GM19463 (cell line): ENCODE measurements at regions not wholly inside any gene's neighbourhood (a gene's known extent, or its start where the extent isn't known, plus 50 kb on each side); places are given as distances from the start of the nearest gene placed in this dataset.
"Not testable (repeated sequence)": the region's sequence is repeated elsewhere in the genome, so short reads cannot be mapped to it uniquely, and the experiment has no call there.

Experiments
- ATAC-seq: cut with Tn5 transposase; IDR thresholded peaks from one replicate; pipeline ENCODE4 v1.9.1; 2021; ENCODE audit warnings: mild to moderate bottlenecking, moderate library complexity; ENCODE audit not compliant: unreplicated experiment

- ATAC-seq = no peak
Observed at GRCh38 chr16:59920054-59920453, 1185.9 kb upstream of the GOT2 start.

DNA sequence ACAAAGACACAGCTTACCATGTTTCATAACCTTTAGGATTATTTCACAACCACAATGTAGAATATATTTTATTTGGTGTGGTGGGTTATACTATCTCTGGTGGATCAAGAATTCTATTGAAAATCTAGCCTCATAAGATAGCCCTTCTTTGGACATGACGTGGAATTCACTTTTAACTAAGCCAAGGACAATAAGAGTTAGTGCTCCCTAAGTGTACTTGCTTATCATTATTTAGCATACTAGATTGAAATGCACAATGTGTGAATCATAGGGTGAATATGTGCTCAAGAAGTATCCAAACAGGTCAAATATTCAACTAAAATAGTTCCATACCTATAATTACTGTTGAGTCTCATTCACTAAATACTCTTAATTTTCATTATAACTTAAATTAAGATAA, 1179.5 kb upstream of the GOT2 start:
- ATAC-seq = no peak

- no peak for ATAC-seq
Observed at GRCh38 chr16:59909262-59909661, 1175.1 kb upstream of the GOT2 start.

GRCh38 chr16:59907611-59908010, 1173.5 kb upstream of the GOT2 start:
- ATAC-seq = no peak

GRCh38 chr16:59905606-59906005, 1171.5 kb upstream of the GOT2 start:
- ATAC-seq = no peak

DNA sequence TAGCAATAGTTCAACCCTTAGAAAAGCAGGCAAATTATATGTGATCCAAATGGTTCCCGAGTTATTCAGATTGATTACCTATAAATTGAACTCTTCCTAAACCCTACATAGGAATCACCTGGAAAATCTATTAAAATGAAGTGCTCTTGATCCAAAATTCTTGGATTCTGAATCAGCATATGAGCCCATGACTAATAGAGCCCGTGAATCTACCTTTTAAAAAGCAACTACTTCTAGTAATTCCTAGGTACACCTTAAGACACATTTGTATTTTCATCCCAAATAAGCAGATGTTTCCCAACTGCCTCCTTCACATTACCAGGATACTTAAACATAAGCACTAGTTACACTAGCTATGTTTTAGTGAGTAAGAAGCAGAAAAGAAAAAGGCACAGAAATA, 1171.0 kb upstream of the GOT2 start:
- ATAC-seq = no peak

- no peak for ATAC-seq
Observed at GRCh38 chr16:59899940-59900339, 1165.8 kb upstream of the GOT2 start.

DNA sequence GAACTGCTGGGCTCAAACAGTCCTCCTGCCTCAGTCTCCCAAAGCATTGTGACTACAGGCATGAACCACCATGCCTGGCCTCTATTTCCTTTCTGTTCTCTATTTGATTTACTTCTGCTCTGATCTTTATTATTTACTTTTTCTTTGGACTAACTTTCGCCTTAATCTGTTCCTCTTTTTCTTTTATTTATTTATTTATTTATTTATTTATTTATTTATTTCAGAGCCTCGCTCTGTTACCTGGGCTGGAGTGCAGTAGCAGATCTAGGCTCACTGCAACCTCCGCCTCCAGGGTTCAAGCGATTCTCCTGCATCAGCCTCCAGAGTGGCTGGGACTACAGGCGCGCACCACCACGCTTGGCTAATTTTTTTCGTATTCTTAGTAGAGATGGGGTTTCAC, 1158.3 kb upstream of the GOT2 start:
- ATAC-seq = no peak

DNA sequence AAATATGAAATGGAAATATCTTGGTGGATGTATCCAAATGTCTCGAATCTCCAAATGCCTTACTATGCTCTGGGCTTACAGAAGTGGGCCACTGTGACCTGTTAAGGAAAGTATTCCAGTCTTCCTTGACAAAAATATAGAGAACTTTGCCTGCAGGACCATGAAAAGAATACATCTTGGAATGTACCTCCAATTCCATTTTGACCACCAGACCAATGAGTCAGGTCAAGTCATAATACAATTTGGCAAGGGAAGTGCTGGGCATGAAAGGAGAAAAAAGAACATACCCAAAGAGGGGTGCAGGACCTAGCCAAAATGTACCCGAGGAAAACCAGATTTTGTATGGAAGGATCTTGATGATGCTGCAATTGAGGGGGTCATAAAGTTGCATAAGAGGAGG, 1153.7 kb upstream of the GOT2 start:
- no peak for ATAC-seq

DNA sequence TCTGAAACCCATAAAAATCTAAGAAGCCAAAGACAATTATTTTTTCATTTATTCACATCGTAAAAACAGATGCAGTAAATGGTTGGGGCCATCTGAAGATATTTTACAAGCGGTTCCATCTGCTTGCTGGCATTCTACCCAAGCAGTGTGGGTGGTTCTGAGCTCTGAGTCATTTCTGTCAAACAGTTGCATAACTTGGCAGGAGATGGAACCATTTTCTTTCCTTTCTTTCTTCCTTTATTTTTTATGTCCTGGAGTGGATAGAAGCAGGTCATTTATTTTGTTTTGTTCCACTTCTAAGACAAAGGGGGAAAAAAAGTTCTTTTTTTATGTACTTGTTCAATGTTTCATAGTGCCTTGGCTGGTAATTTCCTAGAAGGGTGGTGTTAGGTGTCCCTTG, 1151.9 kb upstream of the GOT2 start:
- ATAC-seq = no peak

DNA sequence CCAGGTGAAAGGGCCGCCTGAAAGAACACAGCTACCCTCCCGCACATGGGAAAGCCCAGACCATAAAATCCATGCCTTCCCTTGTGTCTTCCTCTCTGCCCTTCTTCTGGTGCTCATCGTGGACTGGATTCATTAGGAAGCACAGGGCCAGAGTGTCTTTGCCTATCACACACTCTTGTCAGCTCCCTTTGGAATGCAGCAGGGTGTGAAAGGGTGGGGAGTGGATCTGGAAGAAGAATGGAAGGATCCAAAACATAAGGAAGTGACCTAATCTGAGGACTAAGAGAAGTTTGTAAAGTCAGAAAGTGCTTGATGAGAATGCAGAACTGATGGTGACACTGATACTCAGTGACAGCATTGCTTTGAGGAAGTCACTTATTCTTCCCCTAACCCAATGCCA, 1147.3 kb upstream of the GOT2 start:
- no peak for ATAC-seq

DNA sequence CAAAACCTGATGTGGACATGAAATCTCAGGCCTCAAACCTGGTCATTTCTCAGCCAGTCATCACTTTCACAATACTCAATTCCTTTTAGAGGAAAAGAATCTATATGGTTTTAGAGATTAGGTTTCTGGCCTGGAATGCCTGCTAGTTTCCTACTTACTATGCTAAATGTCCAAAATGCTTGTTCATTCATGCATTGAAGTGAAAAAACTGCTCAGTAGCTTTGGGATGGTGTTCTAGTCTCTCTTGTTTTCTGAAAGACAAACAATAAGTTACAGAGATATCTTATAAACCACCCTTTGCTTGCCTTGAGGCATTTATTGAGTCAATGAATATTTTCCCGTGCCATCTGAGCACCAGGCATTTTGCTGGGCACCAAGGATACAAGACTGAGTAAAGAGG, 1146.5 kb upstream of the GOT2 start:
- ATAC-seq = no peak

DNA sequence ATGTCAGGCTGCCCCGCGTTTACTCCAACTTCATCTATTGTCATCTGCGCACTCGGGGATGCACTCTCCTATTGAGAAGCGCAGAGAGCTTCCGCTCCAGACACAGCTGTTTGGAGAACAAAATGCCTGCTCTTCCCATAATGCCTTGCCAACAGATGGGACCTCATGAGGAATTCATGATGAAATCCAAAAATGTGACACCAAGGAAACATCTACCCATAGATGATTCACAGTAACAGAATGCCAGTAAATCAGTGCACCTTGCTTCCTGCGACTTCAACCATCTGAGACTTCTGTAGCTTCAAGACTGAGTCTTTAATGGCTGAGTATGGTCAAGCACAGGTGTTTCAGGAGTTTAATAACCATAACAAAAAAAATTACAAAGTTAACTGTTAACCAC, 1144.9 kb upstream of the GOT2 start:
- no peak for ATAC-seq

DNA sequence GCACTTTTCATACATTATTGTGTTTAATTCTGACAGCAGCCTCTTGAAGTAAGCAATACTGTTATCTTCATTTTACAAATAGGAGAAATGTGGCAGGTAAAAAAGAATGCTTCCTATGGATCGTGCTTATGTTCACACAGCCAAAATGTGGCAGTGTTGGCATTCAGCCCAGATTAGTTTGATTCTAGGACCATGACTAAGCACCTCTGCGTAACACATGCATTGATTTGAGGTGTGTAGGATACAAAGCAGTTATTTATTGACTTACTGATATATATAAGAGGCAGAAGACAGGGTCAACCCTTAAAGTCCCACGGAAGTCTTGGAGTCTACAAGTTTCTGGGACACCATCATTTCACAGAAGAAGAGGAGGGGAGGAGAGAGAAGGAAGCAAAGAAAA, 1144.4 kb upstream of the GOT2 start:
- no peak for ATAC-seq

GRCh38 chr16:59864981-59865666, 1131.0 kb upstream of the GOT2 start:
- no peak for ATAC-seq

GRCh38 chr16:59859676-59860402, 1125.7 kb upstream of the GOT2 start:
- no peak for ATAC-seq

- no peak for ATAC-seq
Observed at GRCh38 chr16:59854846-59855439, 1120.8 kb upstream of the GOT2 start.

DNA sequence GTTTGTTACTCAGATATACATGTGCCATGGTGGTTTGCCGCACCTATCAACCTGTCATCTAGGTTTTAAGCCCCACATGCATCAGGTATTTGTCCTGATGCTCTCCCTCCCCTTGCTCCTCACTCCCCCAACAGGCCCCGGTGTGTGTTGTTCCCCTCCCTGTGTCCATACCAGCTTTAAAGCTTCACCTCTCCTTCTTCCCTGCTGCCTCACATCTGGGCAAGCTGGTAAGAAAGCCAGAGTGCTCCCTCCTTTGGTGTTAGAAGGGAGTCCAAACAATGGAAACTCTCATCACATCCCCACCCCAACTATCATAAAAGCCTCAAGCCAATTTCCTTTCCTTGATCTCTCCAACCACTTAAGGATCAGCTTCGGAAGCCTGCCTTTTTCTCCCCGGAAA, 1115.6 kb upstream of the GOT2 start:
- no peak for ATAC-seq

- no peak for ATAC-seq
Observed at GRCh38 chr16:59848296-59848695, 1114.2 kb upstream of the GOT2 start.

- ATAC-seq = no peak
Observed at GRCh38 chr16:59840169-59840568, 1106.1 kb upstream of the GOT2 start.

DNA sequence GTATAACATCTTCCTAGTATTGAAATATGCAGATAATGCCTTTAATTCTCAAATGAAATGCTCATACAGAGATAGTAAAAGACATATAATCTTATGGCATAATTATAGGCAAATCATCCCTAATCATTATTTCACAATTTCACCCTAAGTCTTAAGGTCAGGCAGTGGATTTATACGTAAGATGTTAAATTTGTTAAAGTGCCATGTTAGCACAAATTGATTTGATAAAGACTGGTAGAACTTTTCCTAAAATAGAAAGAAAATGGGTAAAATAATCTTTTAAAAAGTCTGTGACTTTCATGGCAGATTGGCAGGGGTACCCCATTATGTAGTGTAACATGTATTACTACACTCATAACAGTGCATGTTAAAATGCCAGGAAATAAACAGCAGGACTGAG, 1092.7 kb upstream of the GOT2 start:
- no peak for ATAC-seq

DNA sequence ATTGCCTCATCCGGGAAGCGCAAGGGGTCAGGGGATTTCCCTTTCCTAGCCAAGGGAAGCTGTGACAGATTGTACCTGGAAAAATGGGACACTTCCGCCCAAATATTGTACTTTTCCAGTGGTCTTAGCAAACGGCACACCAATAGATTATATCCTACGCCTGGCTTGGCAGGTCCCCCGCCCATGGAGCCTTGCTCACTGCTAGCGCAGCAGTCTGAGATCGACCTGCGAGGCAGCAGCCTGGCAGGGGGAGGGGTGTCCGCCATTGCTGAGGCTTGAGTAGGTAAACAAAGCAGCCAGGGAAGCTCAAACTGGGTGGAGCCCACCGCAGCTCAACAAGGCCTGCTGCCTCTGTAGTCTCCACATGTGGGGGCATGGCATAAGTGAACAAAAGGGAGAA, 1075.4 kb upstream of the GOT2 start:
- ATAC-seq = not testable (repeated sequence)
